GM18867 (cell line): ENCODE measurements at regions not wholly inside any gene's neighbourhood (a gene's known extent, or its start where the extent isn't known, plus 50 kb on each side); places are given as distances from the start of the nearest gene placed in this dataset.
"Not testable (repeated sequence)": the region's sequence is repeated elsewhere in the genome, so short reads cannot be mapped to it uniquely, and the experiment has no call there.

ENCODE experiments used
- ATAC-seq: cut with Tn5 transposase; IDR thresholded peaks from one replicate; pipeline ENCODE4 v1.9.1; 2021; ENCODE audit warnings: mild to moderate bottlenecking, moderate library complexity; ENCODE audit not compliant: unreplicated experiment

- no peak for ATAC-seq
These were observed 98.5 kb upstream of the MBIP start for GRCh38 chr14:36418937-36419336.

DNA sequence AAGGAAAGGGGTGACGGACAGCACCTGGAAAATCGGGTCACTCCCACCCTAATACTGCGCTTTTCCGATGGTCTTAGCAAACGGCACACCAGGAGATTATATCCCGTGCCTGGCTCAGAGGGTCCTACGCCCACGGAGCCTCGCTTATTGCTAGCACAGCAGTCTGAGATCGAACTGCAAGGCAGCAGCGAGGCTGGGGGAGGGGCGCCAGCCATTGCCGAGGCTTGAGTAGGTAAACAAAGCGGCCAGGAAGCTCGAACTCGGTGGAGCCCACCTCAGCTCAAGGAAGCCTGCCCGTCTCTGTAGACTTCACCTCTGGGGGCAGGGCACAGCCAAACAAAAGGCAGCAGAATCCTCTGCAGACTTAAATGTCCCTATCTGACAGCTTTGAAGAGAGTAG is 91.5 kb upstream of the MBIP start:
- not testable (repeated sequence) for ATAC-seq

- ATAC-seq, result no peak
These were observed 88.0 kb upstream of the MBIP start for GRCh38 chr14:36408388-36408787.

DNA sequence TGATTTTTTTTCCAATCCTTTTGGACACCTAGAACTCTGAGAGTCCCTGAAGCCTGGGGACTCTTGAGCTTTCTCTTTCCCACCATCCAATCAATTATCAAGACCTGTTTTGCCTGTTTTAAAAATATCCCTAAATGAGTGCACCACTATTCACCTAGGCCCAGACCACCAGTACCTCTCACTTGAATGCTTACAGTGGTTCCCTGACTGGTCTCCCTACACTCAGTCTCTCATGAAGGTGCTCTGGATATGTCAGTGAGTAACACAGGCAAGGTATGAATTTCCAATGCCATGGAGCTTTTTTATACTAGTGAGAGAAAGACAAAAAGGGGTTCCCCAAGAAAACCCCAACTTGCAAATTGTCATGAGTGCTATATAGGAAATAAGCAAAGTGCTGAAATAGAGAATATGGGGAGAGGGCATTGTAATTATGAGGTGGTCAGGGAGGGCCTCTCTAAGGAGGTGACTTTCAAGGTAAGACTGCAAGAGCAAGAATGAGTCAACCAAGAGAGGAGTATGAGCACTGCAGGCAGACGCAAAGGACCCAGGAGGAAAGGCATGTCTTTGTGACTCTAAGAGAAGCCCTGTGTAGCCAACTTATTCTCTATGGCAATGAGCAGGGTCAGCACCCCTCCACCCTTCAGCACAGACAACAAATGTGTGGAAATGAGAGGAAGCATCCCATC is 85.3 kb upstream of the MBIP start:
- no peak for ATAC-seq

DNA sequence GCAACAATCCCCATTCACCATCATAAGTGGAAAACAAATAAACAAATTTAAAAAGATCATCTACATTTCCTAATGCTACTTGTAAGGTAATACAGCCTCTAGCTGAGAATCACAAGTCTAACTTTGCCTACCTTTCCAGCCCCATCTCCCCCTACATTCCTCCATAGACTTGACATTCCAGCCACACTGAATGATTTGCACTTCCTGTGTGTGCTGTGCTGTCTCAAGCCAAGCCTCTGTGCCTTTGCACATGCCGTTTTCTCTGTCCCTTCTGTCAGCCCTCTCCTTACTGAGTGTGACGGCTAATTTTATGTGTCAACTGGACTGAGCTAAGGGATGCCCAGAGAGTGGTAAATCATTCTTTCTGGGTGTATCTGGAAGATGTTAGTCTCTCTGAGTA is 82.4 kb upstream of the MBIP start:
- ATAC-seq, result no peak

- ATAC-seq, result no peak
These were observed 78.2 kb upstream of the MBIP start for GRCh38 chr14:36398463-36399291.

- no peak for ATAC-seq
These were observed 76.9 kb upstream of the MBIP start for GRCh38 chr14:36397357-36397756.

GRCh38 chr14:36396798-36397197 is 76.4 kb upstream of the MBIP start:
- ATAC-seq, result no peak

GRCh38 chr14:36394593-36394992 is 74.2 kb upstream of the MBIP start:
- ATAC-seq, result no peak

GRCh38 chr14:36390718-36391117 is 70.3 kb upstream of the MBIP start:
- no peak for ATAC-seq

DNA sequence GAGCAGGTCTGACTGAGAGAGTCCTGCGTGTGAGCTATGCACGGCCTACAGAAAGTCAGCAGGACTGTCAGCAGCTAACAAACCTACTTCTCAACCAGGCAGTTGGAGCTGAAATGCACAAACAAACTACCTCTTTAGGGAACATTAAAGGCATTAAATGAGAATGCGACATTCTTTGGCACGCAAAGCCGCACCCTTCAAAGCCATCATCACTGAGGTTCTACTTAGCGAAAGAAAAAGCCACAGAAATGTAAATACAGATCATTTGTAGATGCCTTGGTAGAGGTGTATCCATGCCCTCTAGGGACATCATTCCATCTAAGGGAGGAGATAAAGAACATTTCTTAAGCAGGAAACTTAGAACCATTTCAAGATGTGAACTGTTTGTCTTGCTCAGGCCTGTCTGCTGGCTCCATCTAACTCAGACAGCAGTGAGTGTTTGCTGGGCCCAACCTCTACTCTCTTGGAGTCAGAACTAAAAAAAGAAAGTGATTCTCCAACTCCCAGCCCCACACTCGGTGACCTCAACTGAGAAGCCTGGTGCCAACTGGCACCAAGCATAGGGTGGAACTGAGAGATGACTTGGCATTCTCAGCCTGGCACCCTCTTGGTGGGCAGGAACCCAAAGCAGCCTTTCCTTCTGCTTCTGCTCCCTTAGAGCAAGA is 63.5 kb upstream of the MBIP start:
- ATAC-seq, result no peak

DNA sequence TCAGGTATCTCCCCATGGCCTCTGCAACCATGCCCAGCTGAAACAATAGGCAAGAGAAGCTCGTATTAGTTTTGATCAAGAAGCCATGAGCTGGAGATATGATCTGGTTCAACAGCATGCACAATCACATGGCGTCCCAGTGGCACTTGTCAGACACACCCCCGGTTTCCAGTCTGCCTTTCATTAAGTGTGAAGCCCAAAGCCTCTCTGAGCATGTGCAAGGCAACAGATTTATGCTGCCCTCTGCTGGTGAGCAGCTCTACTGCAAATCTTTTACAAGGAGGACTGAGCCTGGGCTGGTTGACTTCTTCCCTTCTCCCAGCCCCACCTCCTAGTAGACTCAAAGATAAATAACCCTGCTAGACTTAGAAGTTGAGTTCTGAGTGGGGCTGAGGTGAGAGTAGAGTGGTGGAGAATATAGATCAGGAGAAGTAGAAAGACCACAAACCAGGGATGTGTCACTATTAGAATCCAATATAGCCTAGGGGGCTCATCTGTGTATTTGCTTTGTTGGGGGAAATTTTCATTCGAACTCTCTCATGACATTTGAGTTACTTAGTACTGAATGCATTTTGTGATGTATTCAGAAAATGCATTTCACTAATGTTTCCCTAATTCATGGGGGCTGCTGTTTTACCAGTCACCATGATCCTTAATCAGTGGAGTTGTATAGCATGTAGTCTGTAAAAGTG is 53.7 kb upstream of the MBIP start:
- ATAC-seq, result peak; percentile 97
